Fibroblast of peridontal ligament (primary cell): ENCODE measurements at regions not wholly inside any gene's neighbourhood (a gene's known extent, or its start where the extent isn't known, plus 50 kb on each side); places are given as distances from the start of the nearest gene placed in this dataset.
A peak's percentile ranks its signal among the peaks of the same experiment; 100 is the strongest.

Experiments
- DNase-seq: peaks from one replicate; pipeline ENCODE4 v3.0.0-alpha.2; 2010; ENCODE audit errors: extremely low read depth

DNA sequence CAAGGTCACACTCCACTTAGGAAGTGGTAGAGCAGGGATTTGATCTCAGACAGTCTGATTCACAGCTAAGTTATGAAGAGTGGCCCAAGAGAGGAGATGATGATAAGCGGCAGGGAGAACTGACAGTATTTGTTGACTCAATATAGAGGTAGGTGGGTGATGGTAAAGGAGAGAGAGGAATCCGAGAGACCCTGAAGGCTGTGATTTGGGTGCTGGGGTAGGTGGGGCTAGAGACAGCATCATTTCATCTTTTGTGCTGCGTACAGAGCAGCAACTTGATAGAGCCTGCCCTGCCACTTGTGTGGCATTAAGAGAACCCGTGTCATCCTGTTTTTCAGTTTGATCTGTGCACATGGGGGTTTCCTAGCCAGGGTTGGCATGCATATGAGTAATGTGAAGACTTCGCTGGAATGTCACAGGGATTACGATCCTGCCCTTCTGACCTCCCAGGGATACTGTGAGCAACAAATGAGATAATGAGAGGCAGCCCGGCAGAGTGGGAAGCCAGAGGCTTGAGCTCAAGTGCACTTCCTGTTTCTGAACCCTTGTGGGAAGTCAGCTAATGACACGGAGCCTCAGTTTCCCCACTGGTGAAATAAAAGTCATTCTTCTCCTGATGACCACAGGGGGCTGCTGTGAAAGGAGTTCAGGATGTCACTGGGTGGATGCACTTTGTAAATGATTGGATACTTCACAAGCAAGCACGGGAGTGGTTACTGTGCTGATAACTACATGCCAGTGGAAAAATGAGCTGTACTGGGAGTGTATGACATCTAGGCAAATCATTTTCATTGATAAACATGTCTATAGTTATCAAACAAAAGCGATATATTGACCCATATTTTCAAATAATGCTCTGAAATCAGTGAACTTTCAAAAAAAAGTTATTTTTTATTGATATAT, 59.5 kb upstream of the IGF1 start:
- peak; percentile 77 for DNase-seq

GRCh38 chr12:102535306-102535705, 54.9 kb upstream of the IGF1 start:
- no peak for DNase-seq

DNA sequence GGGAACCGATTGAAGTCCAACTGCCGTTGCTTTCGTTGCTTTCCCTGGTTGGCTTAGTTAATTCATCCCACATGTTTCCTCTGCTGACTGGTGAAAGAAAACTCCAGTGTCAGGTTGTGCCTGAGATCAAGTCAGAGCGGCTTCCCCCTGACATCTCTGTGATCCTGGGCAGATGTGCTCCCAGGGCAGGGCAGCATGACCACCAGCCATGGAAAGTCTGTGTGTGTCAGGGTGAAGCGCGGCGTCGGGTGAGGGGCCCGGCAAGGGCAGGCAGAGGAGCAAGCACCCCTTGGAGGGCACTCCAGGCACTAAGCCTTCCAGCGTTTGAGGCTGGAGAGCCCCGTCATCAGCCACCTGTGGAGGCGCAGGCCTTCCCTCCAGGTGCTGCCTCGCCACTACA, 54.5 kb upstream of the IGF1 start:
- peak; percentile 67 for DNase-seq

- no peak for DNase-seq
Observed at GRCh38 chr12:102533483-102534215, 53.3 kb upstream of the IGF1 start.
